Small intestine (tissue), 7 donors: ENCODE measurements at regions not wholly inside any gene's neighbourhood (a gene's known extent, or its start where the extent isn't known, plus 50 kb on each side); places are given as distances from the start of the nearest gene placed in this dataset.
"Not testable (repeated sequence)": the region's sequence is repeated elsewhere in the genome, so short reads cannot be mapped to it uniquely, and the experiment has no call there.

Experiments used
- DNase-seq, 2 donors: peaks; one replicate each; pipeline versions ENCODE4 v3.0.0 to v3.0.0-alpha.2; 2013
- FAIRE-seq: peaks from 2 replicates; lab custom pipeline; 2012; peaks lifted over from hg19 to GRCh38; lab: Jason Lieb, UNC
- H3K27ac ChIP-seq, 3 donors: one replicate each; pipeline ENCODE4 v1.5.1; 2013; ENCODE audit warnings: low read length in 2 of 3, mild to moderate bottlenecking in 2 of 3, control low read depth in 1 of 3, inconsistent platforms in 1 of 3, low read depth in 1 of 3, moderate library complexity in 1 of 3
- H3K27me3 ChIP-seq, 3 donors: one replicate each; pipeline ENCODE4 v1.6.1; 2013; ENCODE audit warnings: low read length in 3 of 3, inconsistent platforms in 1 of 3; ENCODE audit not compliant: control insufficient read depth in 3 of 3, insufficient read depth in 3 of 3
- H3K36me3 ChIP-seq, 3 donors: one replicate each; pipeline ENCODE4 v1.6.1; 2013; ENCODE audit warnings: low read length in 3 of 3, inconsistent platforms in 1 of 3, low read depth in 1 of 3, mild to moderate bottlenecking in 1 of 3, moderate library complexity in 1 of 3; ENCODE audit not compliant: control insufficient read depth in 3 of 3, insufficient read depth in 2 of 3
- H3K4me1 ChIP-seq, 3 donors: one replicate each; pipeline ENCODE4 v1.6.1; 2013; ENCODE audit warnings: low read length in 2 of 3, inconsistent platforms in 1 of 3, low read depth in 1 of 3, mild to moderate bottlenecking in 1 of 3, moderate library complexity in 1 of 3; ENCODE audit not compliant: control insufficient read depth in 3 of 3, insufficient read depth in 2 of 3
- H3K4me3 ChIP-seq, 3 donors: one replicate each; pipeline ENCODE4 v1.5.1; 2013; ENCODE audit warnings: low read length in 3 of 3, control low read depth in 1 of 3, inconsistent platforms in 1 of 3, low read depth in 1 of 3, mild to moderate bottlenecking in 1 of 3, moderate library complexity in 1 of 3
- H3K9me3 ChIP-seq, 2 donors: one replicate each; pipeline ENCODE4 v1.6.1; 2013; ENCODE audit warnings: low read depth in 1 of 2, low read length in 1 of 2; ENCODE audit not compliant: control insufficient read depth in 2 of 2, insufficient read depth in 1 of 2
- WGBS, 3 donors: extraction: QIAGEN DNeasy Blood & Tissue Kit; methylation state at CpG; one replicate each; pipeline ENCODE4 v1.1.7; 2013; 5-methylcytosine and 5-hydroxymethylcytosine counted together
- donor health status: healthy with polysubstance abuse.
- donor health status: control.
- donor health status: control.
- donor health status: Bipolar disorder and iron deficiency.
- donor health status: healthy.

GRCh38 chr1:30087465-30087864 lies 635.9 kb downstream of the MATN1 start:
- H3K9me3 ChIP-seq: peaks cover 0 to 13% of the 10 kb centered on the region in 2 donors
- FAIRE-seq: no peak
- H3K36me3 ChIP-seq: no peaks in the 10 kb centered on the region
- H3K4me3 ChIP-seq: no peak overlapping the region
- no peak for DNase-seq
- no peak overlapping the region for H3K27ac ChIP-seq
- 72 to 74% (median 72%) methylated on average over 6 of the region's 6 CpGs for WGBS, 3 donors
- peaks cover 0 to 14% (median 0%) of the 10 kb centered on the region in 3 donors for H3K4me1 ChIP-seq
- peaks cover 0 to 2% (median 0%) of the 10 kb centered on the region in 3 donors for H3K27me3 ChIP-seq

DNA sequence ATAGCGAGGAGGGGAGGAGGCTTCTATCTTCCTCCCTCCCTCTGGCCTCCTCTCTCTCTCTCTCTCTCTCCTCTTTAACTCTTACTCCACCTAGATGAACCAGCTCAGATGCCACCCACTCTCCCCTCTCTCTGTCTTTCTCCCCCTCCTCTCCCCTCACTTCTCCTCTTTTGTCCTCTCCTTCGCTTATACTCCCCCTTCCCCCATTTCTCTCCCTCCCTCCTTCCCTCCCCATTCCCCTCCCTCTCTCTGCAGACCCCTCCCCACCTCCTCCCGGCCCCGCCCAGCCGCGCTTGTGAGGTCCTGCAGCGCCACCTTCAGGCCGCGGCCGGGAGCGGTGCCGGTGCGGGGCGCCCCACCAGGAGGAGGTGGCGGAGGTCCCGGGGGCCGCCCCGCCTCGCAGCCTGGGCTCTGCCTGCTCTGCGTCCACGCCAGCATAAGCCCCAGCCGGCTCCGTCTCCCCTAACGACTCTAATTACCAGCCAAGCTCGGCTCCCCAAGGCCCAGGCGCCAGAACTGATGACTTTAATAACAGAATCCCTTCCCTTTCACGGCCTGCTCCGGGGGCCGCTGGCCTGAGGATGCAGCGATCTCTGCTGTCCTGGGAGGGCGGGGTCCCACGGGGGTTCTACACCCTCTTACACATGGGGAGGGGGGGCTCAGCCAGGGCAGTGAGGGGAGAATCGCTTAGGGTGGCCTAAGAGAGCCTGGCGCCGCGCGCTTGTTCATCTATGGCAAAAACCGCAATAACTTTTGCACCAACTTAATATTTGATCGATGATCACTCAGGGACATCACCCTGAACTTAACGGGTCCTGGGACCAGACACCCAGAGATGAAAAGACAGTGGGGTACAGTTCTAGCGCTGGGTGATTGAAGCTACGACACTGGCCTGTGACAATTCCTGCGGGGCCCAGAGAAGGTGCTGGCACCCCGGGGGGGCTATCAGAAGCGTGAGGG lies 637.3 kb downstream of the MATN1 start:
- DNase-seq (peak in 1 of 2 donors; percentile 55), FAIRE-seq (no peak)
- no peaks in the 10 kb centered on the region for H3K9me3 ChIP-seq
- H3K4me1 ChIP-seq: peaks cover 0 to 14% (median 0%) of the 10 kb centered on the region in 3 donors
- 23 to 25% (median 24%) methylated on average over 44 to 45 of the region's 45 CpGs for whole genome bisulfite sequencing, 3 donors
- H3K4me3 ChIP-seq: no peak overlapping the region
- H3K36me3 ChIP-seq: no peaks in the 10 kb centered on the region
- H3K27me3 ChIP-seq: peaks cover 0 to 2% (median 0%) of the 10 kb centered on the region in 3 donors
- H3K27ac ChIP-seq: no peak overlapping the region

DNA sequence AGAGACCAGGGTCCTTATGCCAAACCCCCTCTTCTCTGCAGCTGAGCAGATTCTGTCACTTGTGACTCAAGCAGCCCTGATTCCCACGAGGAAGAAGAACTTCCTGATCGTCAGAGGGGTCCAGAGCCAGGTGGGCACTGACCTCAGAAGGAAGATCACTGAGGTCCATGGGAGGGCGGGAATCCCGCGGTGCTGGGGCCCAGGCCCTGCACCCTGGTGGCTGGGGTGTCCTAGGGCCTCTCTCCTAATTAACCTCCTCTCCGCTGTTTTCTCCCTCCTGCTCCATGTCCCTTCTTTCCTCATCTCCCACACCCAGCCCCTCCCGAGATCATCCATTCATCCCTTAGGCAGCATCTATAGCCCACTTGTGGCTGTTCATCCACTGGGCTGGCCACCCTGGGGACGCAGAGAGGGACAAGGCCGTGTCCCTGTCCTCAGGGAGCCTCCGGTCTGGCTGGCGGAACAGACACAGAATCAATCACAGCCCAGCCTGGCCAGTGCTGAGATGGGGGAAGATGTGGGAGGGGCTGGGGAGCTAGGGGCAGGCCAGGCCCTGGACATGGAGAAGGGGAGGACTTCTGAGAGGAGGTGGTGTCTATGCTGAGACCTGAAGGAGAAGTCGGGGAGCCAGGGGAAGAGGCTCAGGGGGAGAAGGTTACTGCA lies 638.3 kb downstream of the MATN1 start:
- Histone ChIP-seq H3K36me3 (no peaks in the 10 kb centered on the region), H3K4me1 (peaks cover 0 to 14% (median 0%) of the 10 kb centered on the region in 3 donors), H3K9me3 (no peaks in the 10 kb centered on the region), H3K4me3 (no peak overlapping the region), H3K27me3 (peaks cover 0 to 2% (median 0%) of the 10 kb centered on the region in 3 donors), H3K27ac (no peak overlapping the region)
- WGBS, 3 donors: 67 to 73% (median 71%) methylated on average over 12 of the region's 12 CpGs
- no peak for DNase-seq
- FAIRE-seq: no peak

DNA sequence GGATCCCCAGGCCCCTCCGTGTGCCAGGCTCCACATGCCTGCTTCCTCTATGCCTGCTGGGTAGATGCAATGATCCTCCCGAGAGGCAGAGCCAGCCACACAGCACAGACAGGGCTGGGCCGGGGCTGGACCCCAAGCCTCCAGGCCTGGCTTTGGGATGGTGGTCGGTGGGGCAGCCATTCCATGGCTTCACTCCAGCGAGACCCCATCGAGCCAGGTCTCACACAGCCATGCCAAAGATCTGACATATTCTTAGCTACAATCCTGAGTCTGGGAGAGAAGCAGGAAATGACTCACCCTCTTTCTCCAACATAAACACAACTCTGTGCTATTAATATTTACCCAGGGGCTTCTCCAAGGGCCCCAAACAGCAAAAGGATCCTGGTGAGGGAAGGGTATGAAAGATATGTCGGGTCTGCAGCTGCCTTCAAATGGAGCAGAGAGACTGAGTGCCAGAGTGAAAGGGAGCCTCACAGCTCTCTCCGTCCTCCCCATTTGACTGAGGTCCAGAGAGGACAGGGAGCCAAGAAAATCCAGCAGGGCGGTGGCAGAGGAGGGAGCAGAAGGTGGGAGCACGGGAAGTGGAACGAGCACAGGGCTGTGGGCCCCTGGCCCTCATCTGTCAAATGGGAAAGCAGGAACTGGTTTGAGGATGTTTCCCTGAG lies 639.5 kb downstream of the MATN1 start:
- H3K4me3 ChIP-seq: no peak overlapping the region
- H3K27me3 ChIP-seq: peaks cover 0 to 2% (median 0%) of the 10 kb centered on the region in 3 donors
- H3K27ac ChIP-seq: peak overlapping the region in 2 of 3 donors; percentile 7 to 83
- peaks cover 0 to 14% (median 0%) of the 10 kb centered on the region in 3 donors for H3K4me1 ChIP-seq
- H3K9me3 ChIP-seq: no peaks in the 10 kb centered on the region
- H3K36me3 ChIP-seq: no peaks in the 10 kb centered on the region
- 24 to 27% (median 25%) methylated on average over 11 of the region's 11 CpGs for WGBS, 3 donors
- DNase-seq (peak in 1 of 2 donors; percentile 43), FAIRE-seq (no peak)

DNA sequence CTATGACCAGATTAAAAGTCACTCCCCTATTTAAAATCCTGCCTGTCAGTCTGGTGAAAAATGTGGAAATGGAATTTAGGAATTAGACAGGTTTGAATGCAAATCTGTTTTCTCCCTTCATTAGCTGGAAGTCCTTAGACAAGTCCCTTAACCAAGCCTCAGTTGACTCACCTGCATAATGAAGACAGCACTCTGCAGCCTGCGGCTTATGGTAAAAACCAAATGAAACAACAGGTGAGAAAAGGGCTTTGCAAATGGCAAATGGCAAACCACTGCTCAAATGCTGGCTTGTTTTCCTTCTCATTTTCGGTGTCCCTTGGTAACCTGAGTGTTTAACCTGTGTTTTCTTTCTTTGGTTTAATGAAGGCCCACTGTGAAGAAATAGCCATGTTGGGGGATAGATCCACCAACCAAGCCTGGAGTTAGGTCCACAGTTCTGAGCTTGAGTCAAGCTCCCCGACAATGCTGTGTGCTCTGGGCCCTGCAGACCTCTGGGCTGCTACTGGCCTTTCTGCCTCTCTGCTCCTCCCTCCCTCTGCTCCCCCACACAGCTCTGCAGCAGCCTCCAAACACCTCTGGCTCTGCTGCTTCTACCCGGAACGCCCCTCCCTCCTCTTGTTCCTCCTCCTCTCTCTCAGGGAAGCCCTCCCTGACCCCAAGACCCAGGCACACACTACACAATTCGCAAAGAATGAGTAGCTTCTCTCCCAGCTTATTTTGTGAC lies 641.8 kb downstream of the MATN1 start:
- H3K27ac ChIP-seq: no peak overlapping the region
- no peak for FAIRE-seq
- no peaks in the 10 kb centered on the region for H3K36me3 ChIP-seq
- H3K4me1 ChIP-seq: peaks cover 0 to 14% (median 0%) of the 10 kb centered on the region in 3 donors
- WGBS, 3 donors: 58 to 76% (median 63%) methylated on average over 6 of the region's 6 CpGs
- H3K4me3 ChIP-seq: no peak overlapping the region
- H3K27me3 ChIP-seq: peaks cover 0 to 2% (median 0%) of the 10 kb centered on the region in 3 donors
- H3K9me3 ChIP-seq: peaks cover 0 to under 1% of the 10 kb centered on the region in 2 donors
- no peak for DNase-seq

GRCh38 chr1:30075916-30076315 lies 647.5 kb downstream of the MATN1 start:
- not testable (repeated sequence) for FAIRE-seq, H3K27ac ChIP-seq, H3K36me3 ChIP-seq, H3K27me3 ChIP-seq, H3K4me3 ChIP-seq, DNase-seq, H3K9me3 ChIP-seq, H3K4me1 ChIP-seq

DNA sequence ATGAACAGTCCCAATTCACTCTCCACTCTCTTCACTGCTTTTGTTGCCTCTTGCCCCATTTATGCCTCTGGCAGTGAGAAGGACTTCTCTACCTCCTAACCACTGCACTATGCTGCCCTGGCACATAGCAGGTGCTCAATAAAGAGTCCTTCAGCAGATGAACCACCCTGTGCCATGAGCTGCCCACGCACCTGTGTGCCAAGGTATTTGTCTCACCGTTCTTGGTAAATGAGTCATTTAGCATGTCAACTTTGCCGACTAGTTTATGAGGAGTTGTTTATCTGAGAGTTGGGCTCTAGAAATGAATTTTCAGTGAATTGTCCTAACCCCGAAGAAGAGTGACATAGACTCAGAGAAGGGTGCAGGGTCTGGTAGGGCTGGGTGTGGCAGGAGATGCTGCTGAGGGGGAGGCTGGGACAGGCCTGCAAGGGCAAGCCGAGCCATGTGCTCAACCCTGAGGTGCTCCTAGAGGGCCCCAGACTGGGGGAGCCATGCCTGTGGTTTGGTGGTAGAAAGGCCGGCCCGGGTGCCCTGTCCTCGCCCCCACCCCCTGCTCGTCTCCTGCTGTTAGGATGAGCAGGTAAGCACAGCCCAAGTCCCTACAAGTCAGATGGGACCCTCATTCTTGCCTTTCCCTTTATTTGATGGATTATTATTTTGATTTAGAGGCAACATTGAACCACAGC lies 654.5 kb downstream of the MATN1 start:
- peaks cover 0 to 2% (median 0%) of the 10 kb centered on the region in 3 donors for H3K27me3 ChIP-seq
- no peak for DNase-seq
- H3K4me1 ChIP-seq: no peaks in the 10 kb centered on the region
- H3K36me3 ChIP-seq: no peaks in the 10 kb centered on the region
- H3K4me3 ChIP-seq: no peak overlapping the region
- WGBS, 3 donors: 72 to 83% (median 76%) methylated on average over 9 of the region's 9 CpGs
- H3K9me3 ChIP-seq: no peaks in the 10 kb centered on the region
- no peak overlapping the region for H3K27ac ChIP-seq
- FAIRE-seq: no peak
